ENCODE measurements at regions not wholly inside any gene's neighbourhood (a gene's known extent, or its start where the extent isn't known, plus 50 kb on each side); places are given as distances from the start of the nearest gene placed in this dataset.

DNA sequence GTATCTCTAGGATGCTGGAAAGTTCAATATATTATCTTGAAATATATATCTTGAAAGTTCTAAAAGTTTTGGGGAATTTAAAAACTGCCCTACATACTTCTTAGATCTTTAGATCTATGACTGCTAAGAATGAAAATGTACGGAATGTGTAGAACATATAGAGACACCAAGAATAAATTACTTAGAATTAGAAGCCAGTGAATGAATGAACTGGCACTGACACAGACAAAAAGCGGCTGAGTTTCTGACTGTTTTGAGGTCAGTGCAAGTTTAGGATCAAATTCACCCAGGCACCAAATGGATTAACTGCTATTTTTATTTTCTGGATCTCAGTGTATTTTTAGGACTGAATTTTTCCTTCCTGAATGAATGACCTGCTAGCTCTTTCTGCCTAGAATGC lies 411.2 kb downstream of the KCTD12 start:
- no TSS peak for BruUV-seq (replicated peaks)

More for the DNA sequence above, 411.2 kb downstream of the KCTD12 start:
- dilution Hi-C loops (cut with MboI; ENCODE audit: extremely low pct_ligation_motif_present, low sequenced_read_pairs) (no loop called here), intact Hi-C loops (cut with micrococcal nuclease) (loop anchor here (2.0 to 10.0 kb wide), 5 partner anchors 38 to 500 kb away; partner anchors contain the start of gene KCTD12)
- H3K79me2 ChIP-seq (ENCODE audit: control insufficient read depth, insufficient read depth, low read length): no peaks in the 10 kb centered on the region
- H3K27ac ChIP-seq (ENCODE audit: insufficient read depth, low read depth, low read length): no peak overlapping the region
- DNase-seq (ENCODE audit: low read depth, low spot score) (no peak), FAIRE-seq (no peak)
- no peaks in the 10 kb centered on the region for H3K4me1 ChIP-seq (ENCODE audit: control insufficient read depth, extremely low read depth, insufficient read depth, low read length)
- H4K20me1 ChIP-seq (replicated peaks; ENCODE audit: control insufficient read depth, extremely low read depth, insufficient read depth, low read length): no peaks in the 10 kb centered on the region
- H3K9me1 ChIP-seq (replicated peaks; ENCODE audit: control insufficient read depth, extremely low read depth, insufficient read depth, low read length): no peaks in the 10 kb centered on the region
- CTCF ChIA-PET: interaction anchor here (0.5 to 8.2 kb wide), 10 partner anchors 9 to 790 kb away, joined by 3 to 76 read pairs (median 5); no protein-coding TSS in a partner anchor
- POLR2A ChIA-PET: interaction anchor here (0.5 kb wide), 1 partner anchor 272 kb away, joined by 4 read pairs; no protein-coding TSS in a partner anchor
- TF ChIP-seq FOS (IDR thresholded peaks at IDR 0.05; ENCODE audit: borderline replicate concordance, insufficient read depth, low read length) (no peak), GATA2 (IDR thresholded peaks at IDR 0.05; ENCODE audit: insufficient read depth, insufficient read length, low read depth, low read length) (no peak), JUN (IDR thresholded peaks at IDR 0.05; ENCODE audit: borderline replicate concordance, insufficient read depth, insufficient read length, low read depth) (no peak), POLR2A (IDR thresholded peaks at IDR 0.05; ENCODE audit: low read depth, low read length) (no peak), MYC (IDR thresholded peaks at IDR 0.05; ENCODE audit: low read depth, low read length) (no peak), POLR2AphosphoS5 (IDR thresholded peaks at IDR 0.05; ENCODE audit: insufficient read depth, low read depth, low read length) (no peak), EZH2 (IDR thresholded peaks at IDR 0.05; ENCODE audit: borderline replicate concordance, low read depth, low read length, severe bottlenecking) (no peak)
- TF ChIP-seq, protein P1, sequence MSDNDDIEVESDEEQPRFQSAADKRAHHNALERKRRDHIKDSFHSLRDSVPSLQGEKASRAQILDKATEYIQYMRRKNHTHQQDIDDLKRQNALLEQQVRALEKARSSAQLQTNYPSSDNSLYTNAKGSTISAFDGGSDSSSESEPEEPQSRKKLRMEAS (IDR thresholded peaks at IDR 0.05; ENCODE audit: insufficient read depth, insufficient read length): no peak
- TF ChIP-seq, protein P2, sequence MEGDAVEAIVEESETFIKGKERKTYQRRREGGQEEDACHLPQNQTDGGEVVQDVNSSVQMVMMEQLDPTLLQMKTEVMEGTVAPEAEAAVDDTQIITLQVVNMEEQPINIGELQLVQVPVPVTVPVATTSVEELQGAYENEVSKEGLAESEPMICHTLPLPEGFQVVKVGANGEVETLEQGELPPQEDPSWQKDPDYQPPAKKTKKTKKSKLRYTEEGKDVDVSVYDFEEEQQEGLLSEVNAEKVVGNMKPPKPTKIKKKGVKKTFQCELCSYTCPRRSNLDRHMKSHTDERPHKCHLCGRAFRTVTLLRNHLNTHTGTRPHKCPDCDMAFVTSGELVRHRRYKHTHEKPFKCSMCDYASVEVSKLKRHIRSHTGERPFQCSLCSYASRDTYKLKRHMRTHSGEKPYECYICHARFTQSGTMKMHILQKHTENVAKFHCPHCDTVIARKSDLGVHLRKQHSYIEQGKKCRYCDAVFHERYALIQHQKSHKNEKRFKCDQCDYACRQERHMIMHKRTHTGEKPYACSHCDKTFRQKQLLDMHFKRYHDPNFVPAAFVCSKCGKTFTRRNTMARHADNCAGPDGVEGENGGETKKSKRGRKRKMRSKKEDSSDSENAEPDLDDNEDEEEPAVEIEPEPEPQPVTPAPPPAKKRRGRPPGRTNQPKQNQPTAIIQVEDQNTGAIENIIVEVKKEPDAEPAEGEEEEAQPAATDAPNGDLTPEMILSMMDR (IDR thresholded peaks at IDR 0.05; ENCODE audit: extremely low read depth in 1 of 2, insufficient read depth in 1 of 2, low read depth in 1 of 2, low read length in 2 of 2): no peak
- no peaks in the 10 kb centered on the region for H3K9me3 ChIP-seq (replicated peaks; ENCODE audit: control insufficient read depth, insufficient read depth, low read length)
- no peak overlapping the region for H3K4me3 ChIP-seq (replicated peaks in 1 of 3; ENCODE audit: insufficient read depth in 1 of 3, low read depth in 1 of 3, low read length in 3 of 3)
- H3K36me3 ChIP-seq (ENCODE audit: control insufficient read depth in 2 of 2, extremely low read depth in 1 of 2, insufficient read depth in 2 of 2, low read length in 2 of 2): no peaks in the 10 kb centered on the region
- no peak overlapping the region for H2AFZ ChIP-seq (ENCODE audit: low read depth, low read length)
- H3K27me3 ChIP-seq (ENCODE audit: control insufficient read depth in 2 of 2, insufficient read depth in 2 of 2, low read length in 2 of 2): peaks cover 0 to 2% of the 10 kb centered on the region in 2 experiments
- H3K9ac ChIP-seq (replicated peaks; ENCODE audit: extremely low read depth, insufficient read depth, low read length): no peak overlapping the region
- no peak overlapping the region for H3K4me2 ChIP-seq (ENCODE audit: insufficient read depth, low read length)

All from endothelial cell of umbilical vein (primary cell).